Stimulated activated CD8-positive, alpha-beta memory T cell treated with anti-CD3 and anti-CD28 coated beads, Interleukin-2, amount 100 ng/mL, for 1 hour (primary cell): ENCODE measurements at regions not wholly inside any gene's neighbourhood (a gene's known extent, or its start where the extent isn't known, plus 50 kb on each side); places are given as distances from the start of the nearest gene placed in this dataset.

Experiments used
- DNase-seq, 2 donors: peaks; one replicate each; pipeline ENCODE4 v3.0.0-alpha.2; 2020; ENCODE audit warnings: low read depth in 2 of 2

DNA sequence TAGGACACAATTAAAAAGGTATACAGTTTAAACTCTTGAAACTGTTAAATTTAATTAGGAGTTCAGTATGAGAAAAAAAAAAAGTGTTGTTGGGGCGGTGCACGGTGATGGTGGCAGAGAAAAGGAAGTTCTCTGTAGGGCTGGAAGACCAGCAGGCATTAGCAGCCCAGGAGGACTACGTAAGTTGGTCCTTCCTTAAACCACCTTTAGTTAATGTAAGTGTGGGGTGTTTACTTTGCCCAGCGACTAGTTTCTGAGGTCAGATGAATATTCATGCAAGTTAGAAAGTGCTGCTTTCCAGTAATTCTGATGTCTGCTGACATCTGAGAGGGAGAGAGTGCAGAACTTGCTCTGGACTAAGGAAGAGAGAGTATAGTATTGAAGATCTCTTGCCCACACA is 54.9 kb downstream of the NKX2-1 start:
- DNase-seq, result no peak

DNA sequence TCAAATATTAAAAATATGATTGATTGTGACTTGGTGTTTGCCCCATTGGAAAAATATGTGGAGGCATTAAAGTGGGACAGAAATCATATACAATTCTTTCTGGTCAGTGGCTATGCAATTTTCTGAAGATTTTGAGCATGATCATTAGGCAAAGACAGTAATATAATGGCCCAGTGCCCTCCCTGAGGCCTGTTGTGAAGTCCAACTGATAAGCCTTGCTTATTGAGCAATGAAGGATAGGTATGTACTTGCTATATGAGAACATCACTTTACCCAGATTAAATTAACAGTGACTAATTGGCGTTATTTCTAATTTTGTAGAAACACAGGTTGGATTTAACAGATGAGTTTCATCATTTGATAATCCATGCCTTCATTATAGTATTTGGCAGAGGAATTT is 57.1 kb downstream of the NKX2-1 start:
- DNase-seq, result no peak

DNA sequence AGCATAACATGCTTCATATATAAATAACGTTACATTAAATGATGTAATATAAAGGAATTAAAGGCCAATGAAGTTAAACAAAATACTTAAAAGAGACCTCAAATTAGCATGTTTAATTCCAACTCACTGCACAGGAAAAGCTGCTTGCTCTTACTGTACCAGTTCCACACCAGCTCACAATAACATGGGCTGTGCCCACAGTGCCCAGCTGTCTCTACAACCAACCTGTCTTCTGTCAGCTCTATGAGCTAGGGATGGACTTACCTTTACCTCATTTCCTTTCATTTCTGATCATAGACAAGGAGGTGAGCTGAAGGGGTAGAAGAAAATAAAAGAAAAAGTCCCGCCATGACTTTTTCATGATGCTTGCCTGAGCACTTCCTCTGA is 64.8 kb downstream of the NKX2-1 start:
- DNase-seq, result no peak

DNA sequence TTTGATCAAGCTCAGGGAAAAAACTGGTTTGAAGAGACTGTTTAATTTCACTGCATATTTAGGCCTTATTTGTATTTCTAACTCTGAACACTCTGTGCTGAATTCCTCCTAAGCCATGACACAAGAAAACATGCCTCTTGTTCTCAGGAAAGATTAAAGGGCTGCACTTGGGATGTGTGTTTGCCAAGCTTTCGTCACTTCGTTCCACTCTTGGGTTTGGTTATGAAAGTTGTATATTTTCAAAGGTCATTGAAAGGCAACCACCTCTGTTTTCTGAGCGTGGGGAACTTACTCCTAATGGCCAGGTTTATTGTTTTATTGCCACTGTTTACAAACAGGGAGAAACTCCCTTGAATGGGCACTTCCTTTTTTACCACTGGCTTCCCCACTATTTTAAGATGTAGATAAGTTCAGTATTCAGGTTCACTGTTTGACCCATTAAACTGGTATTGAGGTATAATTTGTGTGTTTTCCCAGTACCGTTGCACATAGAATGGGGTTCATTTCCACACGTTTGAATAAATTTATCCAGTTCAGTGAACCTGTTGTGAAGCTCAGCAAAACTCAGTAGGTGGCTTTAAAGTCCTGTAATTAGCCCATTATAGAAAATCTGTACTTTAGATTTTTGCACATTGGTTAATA is 65.3 kb downstream of the NKX2-1 start:
- no peak for DNase-seq

DNA sequence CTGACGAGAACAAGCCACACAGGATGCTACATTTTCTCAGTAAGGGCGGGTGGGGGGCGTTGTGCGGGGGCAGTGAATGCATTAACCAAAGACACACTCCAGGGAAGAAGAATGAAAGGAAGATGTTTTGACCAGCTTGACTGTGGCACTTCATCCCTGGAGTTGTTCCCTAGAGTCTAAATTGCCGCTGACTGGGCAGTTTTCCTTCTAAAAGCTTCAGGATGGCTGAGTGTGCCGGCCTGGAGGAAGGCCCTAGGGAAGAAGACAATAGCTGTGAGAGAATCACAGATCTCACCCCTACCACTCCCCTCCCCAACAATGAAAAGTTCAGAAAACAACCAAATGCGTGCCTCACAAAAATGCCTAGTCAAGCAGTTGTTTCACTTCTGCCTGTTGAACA is 67.2 kb downstream of the NKX2-1 start:
- DNase-seq, result no peak

DNA sequence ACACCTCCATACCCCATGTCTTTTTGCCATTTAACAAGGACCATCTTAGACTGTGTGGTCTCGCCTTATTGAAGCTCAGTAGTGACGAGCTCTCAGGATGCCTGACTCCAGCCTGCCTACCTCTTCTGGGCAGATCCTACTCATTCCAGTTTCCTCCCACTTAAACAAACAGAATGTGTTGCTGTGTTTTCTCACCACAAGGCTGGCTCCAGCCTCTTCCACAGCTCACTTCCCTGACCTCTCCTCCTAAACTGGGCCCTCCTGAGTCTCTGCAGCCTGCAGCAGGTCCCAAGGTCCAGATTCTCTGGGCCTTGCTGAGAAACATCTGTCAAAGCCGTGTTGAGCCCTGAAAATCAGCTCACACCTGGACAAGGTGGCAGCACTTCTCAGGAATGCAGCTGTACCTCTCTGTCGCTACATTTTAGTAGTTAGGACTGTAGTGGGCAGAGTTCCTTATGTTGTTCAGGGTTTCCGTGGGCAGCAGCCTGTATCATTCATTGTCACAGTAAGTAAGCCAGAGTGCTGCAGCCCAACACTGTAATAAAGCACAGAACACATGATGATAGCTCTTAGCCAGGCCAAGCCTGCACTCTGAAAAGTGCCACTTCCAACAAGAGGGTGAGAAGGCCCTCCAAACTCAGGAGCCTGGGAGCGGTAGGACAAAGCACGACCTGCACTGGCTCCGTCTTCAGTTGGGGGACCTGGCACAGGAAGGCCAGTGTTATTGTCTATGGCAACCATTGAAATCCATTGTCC is 68.5 kb downstream of the NKX2-1 start:
- no peak for DNase-seq

DNA sequence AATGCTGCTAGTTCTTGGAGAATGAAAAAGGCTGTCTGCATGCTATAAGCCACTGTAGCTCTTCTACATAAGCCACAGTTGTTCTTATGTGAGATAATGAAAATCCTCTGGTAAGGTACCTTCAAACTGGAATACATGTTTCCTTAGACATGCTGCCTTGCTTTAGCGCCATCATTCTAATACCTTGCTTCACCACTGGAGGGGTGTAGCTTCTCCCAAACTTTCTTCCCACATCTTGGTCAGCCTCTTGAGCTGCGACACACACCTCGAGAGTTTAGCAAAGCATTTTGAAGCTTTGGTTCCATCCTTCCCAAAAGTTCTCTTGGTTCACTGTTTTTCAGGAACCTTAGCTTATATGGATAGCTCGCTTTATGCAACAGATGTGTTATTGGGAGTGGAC is 69.5 kb downstream of the NKX2-1 start:
- DNase-seq, result no peak

DNA sequence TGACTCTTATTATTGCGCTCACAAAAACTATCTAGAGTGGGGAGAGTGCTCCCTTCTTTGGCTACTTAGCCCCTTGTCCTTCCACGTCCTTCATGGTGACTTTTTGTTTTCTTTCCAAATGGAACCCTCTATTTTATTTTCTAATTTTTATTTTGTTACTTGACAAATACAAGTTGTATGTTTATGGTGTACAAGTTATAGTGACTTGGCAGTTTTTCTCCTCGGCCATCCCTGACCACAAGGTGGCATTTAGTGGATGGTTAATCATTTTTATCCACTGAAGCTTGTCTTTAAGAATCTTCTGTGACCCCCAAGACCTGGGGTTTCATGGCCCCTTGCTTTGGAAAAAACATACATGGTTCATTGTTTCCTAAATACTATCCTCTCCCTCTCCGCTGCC is 70.1 kb downstream of the NKX2-1 start:
- DNase-seq, result no peak

DNA sequence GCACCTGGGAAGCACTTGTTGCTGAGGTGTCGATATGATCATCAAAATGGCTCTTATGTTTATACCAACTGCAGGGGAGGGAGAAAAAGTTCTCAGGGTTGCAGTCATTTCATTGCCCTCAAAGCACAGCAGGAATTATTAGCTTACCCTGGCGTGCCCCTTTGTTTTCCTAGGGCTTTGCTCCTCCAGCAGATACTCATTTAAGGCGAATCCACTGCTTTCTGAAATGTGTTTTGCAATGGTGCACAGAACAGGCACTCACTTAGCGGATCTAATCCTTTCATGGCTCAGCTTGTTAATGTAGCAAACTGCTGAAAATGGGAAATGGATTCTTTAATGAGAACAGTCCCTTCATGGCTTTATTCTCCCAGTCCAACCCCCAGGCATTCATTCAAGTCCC is 76.7 kb downstream of the NKX2-1 start:
- no peak for DNase-seq

DNA sequence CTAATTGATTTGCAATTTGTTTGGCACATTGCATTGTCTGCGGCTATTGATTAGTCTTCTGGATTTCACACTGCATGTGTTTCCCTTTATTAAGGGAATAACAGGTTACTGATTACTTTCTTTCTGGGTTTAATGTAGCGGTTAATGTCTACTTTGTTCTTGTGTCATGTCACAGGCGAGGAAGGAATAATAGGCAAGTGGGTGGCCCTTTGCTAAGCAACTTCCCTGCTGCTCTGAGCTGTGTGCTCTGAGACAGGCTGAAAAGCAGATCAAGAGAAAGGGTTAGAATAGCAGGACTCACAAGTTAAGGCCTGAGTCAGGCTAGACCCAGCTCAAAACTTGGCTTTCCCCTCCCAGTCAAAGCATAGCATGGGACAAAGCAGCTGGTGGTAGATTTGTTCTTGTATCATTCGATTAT is 77.2 kb downstream of the NKX2-1 start:
- no peak for DNase-seq

DNA sequence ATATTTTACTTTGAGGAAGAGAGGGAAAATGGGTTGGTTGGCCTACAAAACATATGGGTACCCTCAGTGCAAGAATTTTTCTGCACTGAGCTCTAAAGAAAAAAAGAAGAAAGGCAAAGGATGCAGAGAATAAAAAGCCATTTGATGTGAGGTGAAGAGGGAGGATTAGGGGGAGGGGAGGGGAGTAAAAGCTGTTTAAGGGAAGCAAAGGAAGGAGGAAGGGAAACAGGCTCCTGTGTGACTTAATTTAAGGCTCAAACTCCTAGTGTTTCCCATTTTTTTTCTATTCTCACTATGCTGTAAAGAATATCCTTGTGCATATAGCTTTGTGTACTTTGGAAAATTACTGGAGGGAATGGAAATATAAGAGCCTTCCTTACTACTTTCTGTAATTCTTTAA is 78.7 kb downstream of the NKX2-1 start:
- DNase-seq, result no peak

DNA sequence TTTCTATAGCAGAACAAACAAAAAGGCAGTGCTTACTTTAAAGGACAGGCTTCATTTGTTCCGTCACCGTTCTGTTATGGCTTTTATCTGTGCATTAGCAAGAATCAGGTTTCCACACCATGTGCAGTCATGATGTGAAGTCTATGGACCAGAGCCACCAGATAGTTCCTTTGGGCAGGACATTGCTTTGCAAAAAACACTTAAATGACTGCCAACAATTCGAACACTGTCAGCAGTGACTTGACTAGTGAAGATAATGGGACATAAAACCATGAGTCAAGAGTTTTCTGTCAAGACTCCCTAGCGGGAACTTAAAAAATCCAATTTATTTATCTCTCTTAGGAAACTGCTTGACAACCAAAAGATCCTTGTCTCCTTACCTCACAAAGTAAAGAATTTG is 80.3 kb downstream of the NKX2-1 start:
- DNase-seq, result no peak

DNA sequence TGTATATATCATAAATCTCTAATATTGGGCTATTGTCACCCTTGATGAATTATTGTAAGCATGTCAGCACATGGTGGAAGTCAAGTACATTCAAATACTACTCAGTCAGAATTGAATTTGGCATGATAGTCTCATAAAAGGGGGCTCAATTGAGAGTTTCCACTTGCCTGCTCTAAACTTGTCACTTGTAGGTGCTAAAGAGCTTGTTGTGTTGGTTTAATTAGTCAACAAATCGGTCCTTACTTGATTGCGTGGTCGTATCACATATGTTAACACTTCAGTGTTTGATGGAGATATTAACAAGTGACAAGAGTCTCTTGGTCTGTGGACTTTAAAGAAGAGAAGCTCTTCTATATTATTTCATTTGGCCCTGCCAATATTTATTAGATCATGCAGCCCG is 81.1 kb downstream of the NKX2-1 start:
- no peak for DNase-seq

DNA sequence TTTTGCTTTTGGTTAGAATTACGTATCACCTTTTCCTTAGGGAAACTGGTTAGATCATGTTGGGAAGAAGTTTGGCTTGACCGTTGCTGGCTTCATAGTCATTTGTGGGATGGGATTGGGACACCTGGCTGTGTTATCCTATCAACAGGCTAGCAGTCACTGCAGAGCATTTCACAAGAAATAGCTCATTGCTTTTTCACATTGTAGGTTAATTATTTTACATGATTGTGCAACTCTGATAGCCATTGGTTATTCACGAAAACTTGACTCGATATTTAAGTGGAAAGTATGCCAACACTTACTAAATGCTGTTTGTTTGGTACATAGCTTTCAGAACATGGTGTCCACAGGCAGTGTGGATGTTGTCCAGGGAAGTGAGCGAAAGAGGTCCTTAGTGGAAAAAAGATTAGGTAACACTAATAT is 89.4 kb downstream of the NKX2-1 start:
- DNase-seq, result no peak

DNA sequence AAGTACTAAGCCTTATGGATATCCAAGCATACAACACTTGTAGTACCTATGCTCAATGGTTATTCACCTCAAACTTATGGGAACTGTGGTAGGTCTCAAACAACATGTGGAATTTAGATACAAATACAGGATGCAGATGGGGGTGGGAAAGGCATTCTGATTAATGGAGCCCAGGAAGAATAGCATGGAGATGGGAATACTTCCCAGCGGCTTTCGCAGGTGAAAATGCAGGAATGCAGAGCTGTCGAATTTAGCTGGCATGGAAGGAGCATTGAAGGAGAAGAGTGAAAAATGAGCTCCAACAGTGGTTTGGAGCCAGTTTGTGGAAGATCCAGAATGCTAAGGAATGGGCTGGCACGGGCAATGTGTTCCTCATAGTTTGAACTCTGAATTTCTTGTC is 89.9 kb downstream of the NKX2-1 start:
- DNase-seq, result no peak

DNA sequence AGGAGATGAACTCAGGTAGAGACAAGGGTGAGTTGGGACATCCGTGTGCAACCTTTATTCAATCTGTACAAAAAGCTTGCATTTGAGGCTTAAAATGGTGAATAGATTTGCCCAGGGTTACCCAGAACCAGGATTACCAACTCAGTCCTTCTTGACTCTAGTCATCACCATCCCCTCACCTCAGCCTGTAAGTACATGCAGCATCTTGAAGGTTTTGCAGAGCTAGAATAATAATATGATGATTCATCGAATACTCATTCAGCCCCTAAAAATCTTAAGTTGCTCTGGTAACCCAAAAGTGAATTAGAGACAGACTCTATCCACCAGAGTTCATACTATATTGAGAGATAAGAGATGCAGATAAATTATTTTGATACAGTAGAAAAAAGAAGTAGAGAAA is 90.3 kb downstream of the NKX2-1 start:
- DNase-seq, result no peak

DNA sequence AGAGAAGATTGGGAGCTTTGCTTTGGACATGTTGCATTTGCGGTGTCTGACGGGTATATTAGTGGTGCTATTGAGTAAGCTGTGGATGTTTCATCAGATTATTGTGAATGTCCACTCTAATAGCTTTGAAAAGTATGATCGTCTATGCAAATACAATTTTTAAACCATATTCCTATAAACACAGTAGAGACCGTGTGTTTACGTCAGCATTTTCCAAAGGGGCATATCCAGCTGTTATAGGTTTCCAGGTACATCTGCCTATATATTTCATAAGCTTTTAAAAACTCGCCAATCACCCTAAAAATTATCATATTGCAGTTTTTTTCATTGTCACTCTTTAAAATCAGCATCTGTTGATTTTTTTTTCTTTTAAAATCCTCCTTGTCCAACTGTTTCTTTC is 91.7 kb downstream of the NKX2-1 start:
- no peak for DNase-seq

DNA sequence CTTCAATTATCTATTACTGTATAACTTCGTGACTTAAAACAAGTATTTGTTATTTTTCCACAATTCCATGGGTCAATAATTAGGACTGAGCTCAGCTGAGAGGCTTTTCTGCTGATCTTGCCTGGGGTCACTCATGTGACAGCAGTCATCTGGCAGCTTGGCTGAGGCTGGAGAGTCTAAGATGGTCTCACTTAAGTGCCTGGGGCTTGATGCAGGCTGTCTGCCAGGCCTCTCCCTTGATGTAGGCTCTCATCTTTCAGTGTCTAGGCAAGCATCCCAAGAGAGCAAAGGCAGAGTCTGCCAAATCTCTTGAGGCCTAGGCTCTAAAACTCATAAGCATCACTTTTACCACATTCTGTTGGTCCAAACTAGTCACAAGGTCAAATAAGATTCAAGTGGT is 93.2 kb downstream of the NKX2-1 start:
- DNase-seq, result no peak

DNA sequence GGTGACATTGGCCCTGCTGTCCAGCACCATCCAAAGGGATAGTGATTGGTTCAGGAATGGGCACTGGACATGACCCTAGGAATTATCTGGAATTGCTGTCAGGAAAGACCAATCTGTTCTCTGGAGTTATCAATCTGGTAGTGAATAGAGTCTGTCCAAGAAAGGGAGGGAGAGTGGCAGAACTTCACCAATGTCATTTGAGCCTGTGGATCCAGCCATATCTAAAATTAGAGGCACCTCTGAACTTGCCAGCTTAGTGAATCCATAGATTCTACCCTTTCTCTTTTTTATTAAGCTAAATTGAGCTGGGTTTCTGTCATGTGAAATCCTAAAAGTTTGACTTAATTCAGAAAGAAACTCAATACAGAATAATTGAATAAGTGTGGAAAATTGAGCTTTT is 93.9 kb downstream of the NKX2-1 start:
- no peak for DNase-seq

DNA sequence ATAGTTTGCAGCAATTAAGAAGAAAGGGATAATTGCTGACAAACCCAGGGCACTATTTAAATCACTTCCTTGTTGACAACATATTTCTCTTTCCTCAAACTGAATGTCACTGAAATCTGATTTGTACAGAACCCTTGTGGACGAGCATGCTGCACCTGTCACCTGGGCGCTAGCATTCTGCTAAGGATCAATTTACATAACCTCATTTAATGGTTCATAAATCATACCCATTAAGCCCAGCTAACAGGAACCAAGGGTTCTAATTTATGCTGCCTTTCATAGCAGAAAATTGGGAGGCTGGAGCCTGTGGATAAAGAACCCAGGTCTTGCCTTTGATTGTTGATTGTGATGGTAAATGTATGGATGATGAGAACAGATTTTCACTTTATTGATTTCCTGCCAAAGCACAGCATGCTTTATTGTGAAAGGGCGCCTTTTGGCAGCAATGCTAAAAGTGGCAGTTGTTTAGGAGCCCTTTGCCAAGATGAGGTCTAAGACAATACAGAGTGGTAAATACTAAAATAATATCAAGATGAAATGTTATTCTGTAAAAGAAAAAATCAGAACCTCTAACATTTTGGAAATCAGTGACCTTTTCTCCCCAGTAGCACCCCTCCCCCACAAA is 95.4 kb downstream of the NKX2-1 start:
- DNase-seq, result no peak

DNA sequence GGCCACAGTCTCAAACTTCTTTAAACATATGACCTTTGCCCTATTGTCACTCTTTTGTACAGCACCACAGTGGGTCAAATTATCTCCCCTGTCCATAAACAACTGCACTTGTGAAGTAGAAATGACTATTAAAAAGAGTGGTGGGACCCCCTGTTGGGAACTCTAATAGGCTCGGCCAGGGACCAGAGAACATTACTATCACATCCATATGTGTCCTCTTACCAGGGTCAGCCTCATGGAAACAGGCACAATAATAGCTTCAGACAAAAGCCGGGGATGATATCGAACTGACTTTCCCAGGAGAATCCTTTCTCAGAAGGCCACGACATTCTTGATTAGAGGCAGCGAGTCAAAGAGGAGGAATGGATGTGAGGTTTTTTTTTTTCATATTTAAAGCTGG is 96.6 kb downstream of the NKX2-1 start:
- no peak for DNase-seq

DNA sequence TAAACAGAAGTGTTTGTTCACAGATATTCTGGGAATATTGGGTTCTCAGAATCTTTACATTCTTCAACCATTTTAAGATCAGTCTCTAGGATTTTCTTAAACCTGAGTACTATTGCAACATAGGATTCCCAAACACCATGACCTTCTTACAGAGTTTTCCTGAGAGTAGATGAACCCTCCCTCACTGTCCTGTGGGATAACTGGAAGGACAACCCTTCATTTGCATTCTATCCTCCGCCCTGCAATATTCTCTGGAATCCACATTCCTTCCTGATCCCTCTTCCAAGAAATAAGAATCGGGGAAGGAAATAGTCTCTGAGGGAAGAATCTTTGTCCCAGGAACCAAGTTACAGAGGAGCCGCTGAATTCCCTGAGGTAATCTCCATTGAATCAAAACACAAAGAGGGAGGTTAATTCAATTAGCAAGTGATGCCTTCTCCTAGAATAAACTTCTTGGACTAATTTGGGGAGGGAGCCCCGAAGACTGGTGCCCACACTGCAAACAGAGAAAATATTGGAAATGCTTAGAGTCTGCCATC is 99.8 kb upstream of the MBIP start:
- DNase-seq, result no peak

DNA sequence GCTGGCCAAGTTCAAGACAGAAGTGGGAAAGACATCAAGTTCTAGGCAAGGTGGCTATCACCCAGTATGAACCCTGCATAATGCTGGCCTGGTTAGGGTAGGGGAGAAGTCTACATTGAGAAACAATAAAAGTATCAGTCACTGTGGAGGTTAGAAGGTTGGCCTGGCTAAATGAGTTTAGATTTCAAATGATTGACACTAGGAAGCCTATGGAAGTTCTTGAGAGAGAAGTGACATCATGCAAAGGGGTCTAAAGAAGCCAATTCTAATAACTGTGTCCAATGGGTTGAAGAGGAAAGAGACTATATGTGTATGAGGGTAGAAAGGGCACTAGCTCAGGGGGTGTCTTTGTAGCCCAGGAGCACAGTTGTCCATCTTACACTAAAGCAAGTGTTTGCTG is 98.5 kb upstream of the MBIP start:
- no peak for DNase-seq
